Activated CD8-positive, alpha-beta memory T cell treated with anti-CD3 and anti-CD28 coated beads, Interleukin-2, amount 50 U/mL, for 48 hours (primary cell): ENCODE measurements at regions not wholly inside any gene's neighbourhood (a gene's known extent, or its start where the extent isn't known, plus 50 kb on each side); places are given as distances from the start of the nearest gene placed in this dataset.

Experiments
- DNase-seq: peaks from one replicate; pipeline ENCODE4 v3.0.0-alpha.2; 2020

GRCh38 chr4:19380600-19380999 is 871.1 kb upstream of the SLIT2 start:
- DNase-seq, result no peak

DNA sequence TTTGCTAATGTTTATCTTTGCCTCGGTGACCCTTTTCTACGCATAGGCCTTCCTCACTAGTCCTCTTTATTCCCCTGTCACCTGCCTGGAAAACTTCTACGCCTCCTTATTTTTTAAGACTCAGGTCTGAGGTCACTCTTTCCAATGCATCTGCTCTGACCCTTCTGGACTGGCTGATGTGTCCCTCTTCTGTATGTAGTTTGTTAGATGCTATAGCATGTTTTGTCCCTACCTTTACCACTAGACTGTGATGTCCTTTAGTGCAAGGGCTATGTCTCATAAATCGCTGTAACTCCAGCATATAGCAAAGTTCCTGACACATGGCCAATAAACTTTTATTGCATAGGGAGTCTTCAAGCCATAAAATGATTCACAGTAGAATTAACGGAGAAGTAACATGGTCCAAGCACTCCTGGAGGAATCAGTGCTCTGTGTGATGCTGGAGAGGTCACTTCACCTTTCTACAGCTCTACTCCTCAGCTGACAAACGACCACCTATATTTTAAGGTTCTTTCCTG is 872.5 kb upstream of the SLIT2 start:
- DNase-seq, result no peak

GRCh38 chr4:19375931-19376330 is 875.8 kb upstream of the SLIT2 start:
- DNase-seq, result no peak

DNA sequence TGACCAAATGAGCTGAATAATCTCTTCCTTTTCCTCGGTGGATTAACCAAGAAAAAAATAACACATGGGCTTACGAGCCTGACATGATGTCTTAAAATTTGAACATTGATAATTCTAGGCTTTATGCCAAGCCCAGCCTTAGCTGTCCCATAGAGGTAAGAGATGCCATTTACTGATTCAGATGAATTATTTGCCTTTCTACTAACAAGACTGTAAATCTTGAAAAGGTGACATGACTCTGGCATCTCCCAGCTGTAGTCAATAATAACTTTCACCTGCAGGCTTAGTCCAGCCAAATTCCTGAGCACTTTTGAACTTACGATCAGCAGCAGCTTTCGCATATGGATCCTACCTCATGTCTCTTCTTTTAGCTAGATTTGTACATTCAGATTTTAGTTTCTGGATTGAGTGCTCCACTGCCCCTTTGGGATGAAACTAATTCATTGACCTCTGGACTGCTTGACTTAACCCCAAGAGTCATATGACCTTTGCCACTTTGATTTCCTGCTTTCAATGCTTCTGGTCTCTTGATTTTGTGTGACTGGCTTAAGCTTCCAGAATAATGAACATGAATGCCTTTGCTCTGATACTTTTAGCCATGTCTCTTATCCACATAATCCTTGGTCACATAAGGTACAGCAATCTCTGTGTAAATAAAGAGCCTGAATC is 876.4 kb upstream of the SLIT2 start:
- DNase-seq, result no peak

DNA sequence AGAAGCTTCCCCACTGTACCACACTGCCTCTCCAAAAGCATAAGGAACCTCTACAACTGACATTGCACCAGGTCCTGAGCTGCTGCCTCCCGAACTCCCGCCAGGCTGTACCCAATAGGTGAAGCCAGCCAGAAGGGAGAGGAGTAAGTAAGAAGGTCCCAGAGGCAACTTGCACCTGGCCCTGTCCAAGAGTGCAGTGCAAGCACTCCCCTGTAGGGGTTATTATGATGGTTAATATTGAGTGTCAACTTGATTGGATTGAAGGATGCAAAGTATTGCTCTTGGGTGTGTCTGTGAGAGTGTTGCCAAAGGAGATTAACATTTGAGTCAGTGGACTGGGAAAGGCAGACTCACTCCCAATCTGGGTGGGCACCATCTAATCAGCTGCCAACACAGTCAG is 879.3 kb upstream of the SLIT2 start:
- DNase-seq, result no peak

- DNase-seq, result no peak
These were observed 882.9 kb upstream of the SLIT2 start for GRCh38 chr4:19368800-19369199.

DNA sequence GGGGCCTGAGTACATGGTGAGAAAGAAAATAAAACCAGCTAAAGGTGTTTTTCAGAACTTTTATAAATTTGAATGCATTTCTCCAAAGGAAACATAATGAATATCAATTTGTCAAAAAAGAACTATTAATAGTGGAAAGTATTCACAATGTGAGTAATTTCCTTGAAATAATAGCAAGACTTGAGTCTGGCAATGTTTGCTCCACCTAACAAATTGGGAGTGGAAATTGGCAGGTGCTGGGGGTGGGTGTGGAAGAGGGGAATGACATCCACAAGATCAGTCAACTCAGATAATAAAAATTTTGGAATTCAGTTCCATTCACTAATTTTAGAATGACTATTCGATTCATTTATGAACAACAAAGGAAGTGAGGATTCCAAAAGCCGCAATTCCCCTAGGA is 884.8 kb upstream of the SLIT2 start:
- no peak for DNase-seq

DNA sequence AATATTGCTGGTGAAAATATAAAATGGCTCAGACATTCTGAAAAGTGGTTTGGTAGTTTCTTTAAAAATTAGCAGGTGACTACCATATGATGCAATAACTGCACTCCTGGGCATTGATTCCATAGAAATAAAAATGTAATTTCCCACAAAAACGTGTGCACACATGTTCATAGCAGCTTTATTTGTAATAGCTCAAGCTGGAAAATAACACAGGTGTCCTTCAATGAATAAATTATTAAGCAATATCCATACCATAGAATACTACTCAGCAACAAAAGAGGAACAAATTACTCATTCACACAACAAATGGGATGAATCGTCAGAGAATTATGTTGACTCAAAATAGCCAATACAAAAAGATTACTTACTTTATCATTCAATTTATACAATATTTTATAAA is 893.7 kb upstream of the SLIT2 start:
- no peak for DNase-seq

DNA sequence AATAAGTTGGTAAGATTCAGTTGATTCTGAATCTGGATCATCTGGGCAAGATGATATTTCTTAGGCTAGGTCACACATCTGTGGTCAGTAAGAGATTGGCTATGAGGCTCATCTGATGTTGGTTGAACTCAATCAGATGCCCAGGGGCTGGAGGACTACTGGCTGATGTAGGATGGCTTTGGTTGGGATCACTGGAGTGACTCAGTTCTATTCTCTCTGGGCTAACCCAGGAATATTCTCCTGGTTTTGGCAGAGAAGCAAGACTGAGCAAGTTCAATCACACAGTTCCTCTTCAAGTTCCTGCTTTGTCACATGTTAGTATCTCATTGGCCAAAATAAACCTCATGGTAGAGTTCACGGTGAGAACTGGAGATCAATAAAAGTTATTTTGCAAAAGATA is 902.3 kb upstream of the SLIT2 start:
- no peak for DNase-seq

GRCh38 chr4:19348746-19349145 is 903.0 kb upstream of the SLIT2 start:
- DNase-seq, result no peak

DNA sequence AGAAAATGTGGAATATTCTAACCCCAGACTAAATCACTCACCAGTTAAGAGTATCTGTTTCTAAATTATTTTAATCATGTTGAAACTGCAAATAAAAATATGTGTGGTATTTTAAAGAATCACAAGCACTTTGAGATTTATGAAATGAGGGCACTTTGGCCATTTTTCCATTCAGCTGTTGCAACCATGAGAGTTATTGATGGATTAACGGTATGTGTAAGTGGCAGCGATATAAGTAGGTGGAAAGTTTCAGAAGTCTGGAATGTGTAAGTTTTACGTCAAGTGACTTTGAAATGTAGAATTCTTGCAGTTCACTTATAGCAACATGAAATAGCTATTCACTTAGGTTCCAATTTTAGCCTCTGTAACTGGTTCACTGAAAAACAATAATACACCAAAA is 905.1 kb upstream of the SLIT2 start:
- DNase-seq, result no peak

- no peak for DNase-seq
These were observed 922.1 kb upstream of the SLIT2 start for GRCh38 chr4:19329631-19330030.

GRCh38 chr4:19329077-19329476 is 922.6 kb upstream of the SLIT2 start:
- no peak for DNase-seq

DNA sequence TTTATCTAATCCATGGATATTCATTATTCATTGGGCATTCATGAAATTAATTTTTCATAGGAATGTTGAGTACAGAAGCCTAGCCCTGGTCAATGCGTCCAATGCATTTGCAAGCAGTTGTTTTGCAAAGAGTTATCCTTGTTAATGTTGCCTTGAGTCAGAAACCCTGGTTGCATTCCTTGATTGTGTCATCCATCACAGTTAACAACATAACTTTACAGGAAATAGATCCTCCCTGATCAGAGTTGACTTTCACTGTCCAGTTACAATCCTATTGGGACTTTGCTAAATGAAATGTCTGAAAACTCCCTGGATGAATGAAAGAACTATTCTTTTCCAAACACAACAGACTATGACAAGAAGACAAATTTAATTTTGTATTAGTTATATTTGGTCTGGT is 924.3 kb upstream of the SLIT2 start:
- no peak for DNase-seq

DNA sequence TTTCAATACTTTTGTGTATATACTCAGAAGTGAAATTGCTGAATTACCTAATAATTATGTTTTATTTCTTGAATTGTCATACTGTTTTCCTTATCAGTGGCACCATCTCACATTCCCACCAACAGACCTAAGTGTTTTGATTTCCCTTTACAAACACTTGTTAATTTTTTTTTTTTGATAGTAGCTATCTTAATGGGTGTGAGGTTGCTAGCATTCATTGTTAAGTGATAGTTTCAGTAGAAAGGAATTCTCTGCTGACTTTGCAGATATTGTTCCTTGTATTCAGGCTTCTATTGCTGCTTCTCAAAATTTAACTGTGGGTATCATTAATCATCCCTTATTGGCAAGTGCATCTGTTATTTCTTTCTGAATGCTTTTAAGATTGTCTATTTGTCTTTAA is 927.5 kb upstream of the SLIT2 start:
- no peak for DNase-seq

DNA sequence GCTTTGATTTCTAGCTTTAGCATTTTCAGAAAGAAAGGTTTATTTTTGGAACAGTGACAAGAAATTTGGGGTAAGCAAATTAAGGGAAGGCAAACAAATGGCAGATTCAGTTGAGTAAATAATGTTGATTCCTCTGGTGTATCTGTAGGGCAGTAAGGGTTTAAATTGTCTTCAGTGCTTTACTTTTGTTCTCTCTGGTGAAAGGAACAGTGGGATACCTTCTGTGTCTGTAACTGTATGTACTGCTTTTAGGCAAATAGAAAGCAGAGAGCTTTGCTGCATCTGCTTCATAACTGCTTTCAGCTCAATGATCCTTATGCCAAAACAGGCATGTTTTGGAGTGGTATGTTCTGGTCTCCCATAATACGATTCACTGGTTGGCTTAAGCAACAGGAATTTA is 932.1 kb upstream of the SLIT2 start:
- DNase-seq, result no peak

DNA sequence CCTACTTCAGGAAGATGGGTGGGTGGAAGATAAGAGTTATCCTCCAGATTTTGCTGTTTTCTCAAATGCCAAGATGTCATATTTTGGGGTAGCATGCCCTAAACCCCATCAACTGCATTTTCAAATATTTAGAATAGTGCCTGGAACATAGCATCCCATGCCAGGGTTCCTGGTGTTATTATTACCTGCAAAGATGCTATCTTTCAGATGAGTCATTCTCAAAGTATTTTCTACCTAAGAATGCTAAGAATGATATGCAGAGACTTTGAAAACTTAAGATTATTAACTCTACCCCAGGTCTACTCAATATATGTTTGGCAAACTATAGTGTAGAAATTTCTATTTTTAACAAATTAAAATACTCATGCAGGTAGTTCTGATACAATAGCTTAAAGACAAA is 934.3 kb upstream of the SLIT2 start:
- no peak for DNase-seq

DNA sequence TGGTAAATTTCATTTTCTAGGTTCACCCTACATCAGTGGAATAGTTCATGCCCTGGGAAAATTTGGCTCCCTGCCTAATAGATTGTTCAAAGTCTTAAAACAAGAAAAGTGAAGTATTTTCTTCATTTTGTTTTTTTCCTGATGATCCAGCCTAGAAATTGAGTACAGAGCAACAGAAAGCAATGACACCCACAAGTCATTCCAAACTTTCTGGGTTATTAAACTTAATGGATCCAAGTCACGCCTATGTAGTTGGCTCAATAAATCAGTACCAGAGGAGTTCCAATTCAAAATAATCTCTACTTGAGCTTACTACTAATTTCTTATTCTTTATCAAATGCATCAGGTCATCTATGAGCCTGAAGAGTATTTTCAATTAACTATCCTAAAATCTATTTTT is 937.6 kb upstream of the SLIT2 start:
- DNase-seq, result no peak

DNA sequence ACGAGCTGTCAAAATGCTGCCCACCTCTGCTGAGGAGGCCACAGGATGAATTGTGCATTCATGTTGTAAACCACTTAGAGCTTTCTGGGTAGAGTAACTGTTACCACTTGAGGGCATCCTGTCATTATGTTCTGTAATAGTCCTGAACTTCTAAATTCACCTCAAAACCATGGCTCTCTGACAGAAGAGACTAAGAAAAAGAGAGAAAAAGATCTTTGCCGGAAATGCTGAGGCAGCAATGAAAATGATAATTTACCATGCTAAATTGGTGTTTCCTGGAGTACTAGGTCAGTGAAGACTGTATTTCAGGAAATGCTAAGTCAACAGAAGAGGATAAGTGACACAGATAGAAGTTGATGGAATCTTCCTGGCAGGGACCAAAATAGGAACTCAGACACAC is 942.3 kb upstream of the SLIT2 start:
- DNase-seq, result no peak

DNA sequence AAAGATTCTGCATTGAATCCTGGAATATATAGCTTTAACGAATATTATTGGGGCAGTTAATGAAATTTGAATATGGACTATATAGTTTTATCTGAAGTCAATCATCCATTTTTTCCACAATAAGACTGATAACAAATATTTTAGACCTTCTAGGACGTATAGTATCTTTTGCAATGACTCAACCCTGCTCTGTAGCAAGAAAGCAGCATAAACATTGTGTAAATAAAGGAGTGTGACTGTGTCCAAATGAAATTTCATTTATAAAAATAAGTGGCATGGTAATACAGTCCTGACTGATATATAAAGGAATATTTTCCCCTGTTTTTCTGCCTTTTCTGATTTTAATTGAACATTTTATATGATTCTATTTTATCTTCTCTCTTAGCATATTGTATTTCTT is 947.7 kb upstream of the SLIT2 start:
- no peak for DNase-seq

GRCh38 chr4:19301527-19301926 is 950.2 kb upstream of the SLIT2 start:
- DNase-seq, result no peak

- no peak for DNase-seq
These were observed 951.5 kb upstream of the SLIT2 start for GRCh38 chr4:19300213-19300612.

GRCh38 chr4:19298998-19299397 is 952.7 kb upstream of the SLIT2 start:
- DNase-seq, result no peak

- DNase-seq, result no peak
These were observed 957.9 kb upstream of the SLIT2 start for GRCh38 chr4:19293781-19294180.

DNA sequence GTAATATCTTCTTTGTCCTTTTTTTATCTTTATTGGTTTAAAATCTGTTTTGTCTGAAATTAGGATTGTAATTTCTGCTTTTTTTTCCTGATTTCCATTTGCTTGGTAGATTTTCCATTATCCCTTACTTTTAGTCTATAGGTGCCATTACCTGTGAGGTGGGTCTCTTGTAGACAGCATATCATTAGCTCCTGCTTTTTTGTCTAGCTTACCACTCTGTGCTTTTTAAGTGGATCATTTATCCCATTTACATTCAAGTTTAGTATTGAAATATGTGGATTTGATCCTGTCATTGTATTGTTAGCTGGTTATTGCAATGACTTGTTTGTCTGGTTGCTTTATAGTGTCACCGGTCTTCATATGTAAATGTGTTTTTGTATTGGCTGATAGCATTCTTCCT is 958.6 kb upstream of the SLIT2 start:
- DNase-seq, result no peak

DNA sequence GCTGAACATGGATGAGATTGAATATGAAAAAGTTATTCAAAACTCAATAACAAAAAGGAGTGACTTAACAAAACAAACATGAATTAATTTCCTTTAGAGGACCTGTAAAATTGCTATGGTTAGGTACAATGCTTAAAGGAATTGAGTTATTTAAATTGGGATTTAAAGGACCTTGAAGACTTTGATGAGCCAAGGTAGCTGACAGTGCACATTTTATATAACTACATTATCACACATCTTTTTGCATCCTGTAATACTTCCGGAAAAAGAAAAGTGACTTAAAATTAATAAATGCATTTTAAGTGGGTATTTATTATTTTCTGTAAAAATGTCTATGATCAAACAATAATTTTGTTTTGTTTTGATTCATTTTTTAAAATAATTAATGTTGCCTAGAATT is 964.8 kb upstream of the SLIT2 start:
- no peak for DNase-seq
